DOHH2 (cell line): ENCODE measurements at regions not wholly inside any gene's neighbourhood (a gene's known extent, or its start where the extent isn't known, plus 50 kb on each side); places are given as distances from the start of the nearest gene placed in this dataset.
"Not testable (repeated sequence)": the region's sequence is repeated elsewhere in the genome, so short reads cannot be mapped to it uniquely, and the experiment has no call there.

Experiments
- H3F3A ChIP-seq: fragments of 200-600 bp; sonication (generic), shearing (Covaris generic); 2 replicates; pipeline ENCODE4 v1.6.0; 2016; ENCODE audit warnings: antibody characterized with exemption, mild to moderate bottlenecking; ENCODE audit not compliant: control insufficient read depth, insufficient read depth
- H3K27ac ChIP-seq: fragments of 200-600 bp; sonication (generic); 2 replicates; pipeline ENCODE4 v1.5.1; 2014; ENCODE audit warnings: low read depth, mild to moderate bottlenecking, low read length, moderate library complexity
- H3K27me3 ChIP-seq: fragments of 200-600 bp; sonication (generic); 2 replicates; pipeline ENCODE4 v1.6.1; 2014; ENCODE audit warnings: mild to moderate bottlenecking, low read length, mixed read lengths; ENCODE audit not compliant: control insufficient read depth
- H3K36me3 ChIP-seq: fragments of 200-600 bp; sonication (generic); 2 replicates; pipeline ENCODE4 v1.6.1; 2014; ENCODE audit warnings: mild to moderate bottlenecking, low read length, moderate library complexity, mixed read lengths; ENCODE audit not compliant: control insufficient read depth
- H3K4me1 ChIP-seq: fragments of 200-600 bp; sonication (generic); 2 replicates; pipeline ENCODE4 v1.6.1; 2014; ENCODE audit warnings: mild to moderate bottlenecking, low read length, mixed read lengths; ENCODE audit not compliant: control insufficient read depth
- H3K4me2 ChIP-seq: fragments of 200-600 bp; sonication (generic); 2 replicates; pipeline ENCODE4 v1.6.0; 2014; ENCODE audit warnings: mild to moderate bottlenecking, low read length, moderate library complexity
- H3K4me3 ChIP-seq: fragments of 200-600 bp; sonication (generic); 2 replicates; pipeline ENCODE4 v1.5.1; 2014; ENCODE audit warnings: mild to moderate bottlenecking, low read length, mixed read lengths
- H3K79me2 ChIP-seq: fragments of 200-600 bp; sonication (generic); 2 replicates; pipeline ENCODE4 v1.6.1; 2014; ENCODE audit warnings: mild to moderate bottlenecking, low read length, mixed read lengths; ENCODE audit not compliant: control insufficient read depth
- H3K9me2 ChIP-seq: fragments of 200-600 bp; sonication (generic); replicated peaks from 2 replicates; pipeline ENCODE4 v1.6.1; 2014; ENCODE audit warnings: mild to moderate bottlenecking, low read length, mixed read lengths; ENCODE audit not compliant: control insufficient read depth
- H3K9me3 ChIP-seq: fragments of 200-600 bp; sonication (generic); 2 replicates; pipeline ENCODE4 v1.6.1; 2014; ENCODE audit warnings: antibody characterized with exemption, low read length, mixed read lengths; ENCODE audit not compliant: control insufficient read depth, insufficient read depth
- H4K20me1 ChIP-seq: fragments of 200-600 bp; sonication (generic); 2 replicates; pipeline ENCODE4 v1.6.0; 2014; ENCODE audit warnings: low read depth, mild to moderate bottlenecking, antibody characterized with exemption, low read length, moderate library complexity; ENCODE audit not compliant: control insufficient read depth, insufficient read depth
- CTCF ChIP-seq: fragments of 200-600 bp; sonication (generic); IDR thresholded peaks from one replicate; pipeline ENCODE4 v1.5.1; 2014; ENCODE audit warnings: antibody characterized with exemption, mild to moderate bottlenecking, low read depth, low read length; ENCODE audit not compliant: poor library complexity, severe bottlenecking
- EZH2phosphoT487 ChIP-seq: fragments of 200-600 bp; sonication (generic); IDR thresholded peaks from 2 replicates; pipeline ENCODE4 v1.6.1; 2017; ENCODE audit warnings: borderline replicate concordance, mild to moderate bottlenecking, antibody characterized with exemption, low read length, moderate library complexity, mixed read lengths

DNA sequence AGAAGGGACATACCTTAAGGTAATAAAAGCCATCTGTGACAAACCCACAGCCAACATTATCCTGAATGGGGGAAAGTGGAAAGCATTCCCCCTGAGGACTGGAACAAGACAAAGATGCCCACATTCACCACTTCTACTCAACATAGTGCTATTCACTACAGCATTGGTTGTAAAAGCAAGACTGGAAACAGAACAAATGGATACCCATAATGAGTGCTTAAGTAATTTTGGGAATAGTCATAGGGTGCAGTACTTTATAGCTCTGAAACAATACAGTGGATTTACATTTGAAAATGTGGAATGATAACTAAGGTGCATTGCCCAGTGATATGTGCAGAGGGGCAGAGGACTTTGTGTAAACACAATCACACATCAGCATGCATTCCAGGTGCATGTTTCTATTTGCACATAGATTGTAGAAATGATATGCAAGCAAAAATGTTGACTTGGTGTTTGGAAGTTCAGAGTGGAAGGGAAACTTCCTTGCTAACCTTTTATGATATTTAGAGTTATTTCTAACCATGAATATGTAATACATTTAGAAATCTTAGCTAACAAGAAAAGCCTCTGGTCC lies 112.3 kb downstream of the IGLL1 start:
- Histone ChIP-seq H3K79me2 (no peaks in the 10 kb centered on the region), H4K20me1 (no peaks in the 10 kb centered on the region), H3K27ac (no peak overlapping the region), H3K36me3 (no peaks in the 10 kb centered on the region), H3K9me3 (no peaks in the 10 kb centered on the region), H3K4me3 (no peak overlapping the region), H3K4me1 (peaks cover 13% of the 10 kb centered on the region), H3K4me2 (no peak overlapping the region), H3K9me2 (no peaks in the 10 kb centered on the region), H3K27me3 (no peaks in the 10 kb centered on the region), H3F3A (no peaks in the 10 kb centered on the region)
- TF ChIP-seq EZH2phosphoT487 (no peak), CTCF (no peak)

DNA sequence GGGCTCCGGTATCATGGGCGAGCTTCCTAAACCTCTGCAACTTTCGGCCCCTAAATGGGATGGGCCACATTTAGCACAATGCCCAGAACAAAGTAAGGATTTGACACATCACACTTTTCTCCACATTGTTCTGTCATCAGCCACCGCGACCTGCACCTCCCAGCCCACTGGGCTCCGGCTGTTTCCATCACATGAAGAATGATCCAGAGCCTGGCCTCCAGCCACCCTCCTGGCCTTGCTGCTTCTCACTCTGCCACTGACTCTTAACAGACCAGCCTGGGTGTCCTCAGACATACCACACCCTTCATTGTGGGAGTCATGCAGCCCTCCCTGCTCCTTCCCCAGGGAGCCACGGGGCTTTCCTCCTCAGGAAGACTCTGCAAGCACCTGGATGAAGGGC lies 113.7 kb downstream of the IGLL1 start:
- Histone ChIP-seq H3K4me3 (no peak overlapping the region), H3K27me3 (peaks cover 4% of the 10 kb centered on the region; the same call in 1 of the 2 replicates), H3K36me3 (no peaks in the 10 kb centered on the region), H3K9me3 (no peaks in the 10 kb centered on the region), H3K27ac (no peak overlapping the region), H3K9me2 (no peaks in the 10 kb centered on the region), H3K79me2 (no peaks in the 10 kb centered on the region), H3K4me2 (no peak overlapping the region), H3F3A (no peaks in the 10 kb centered on the region), H4K20me1 (no peaks in the 10 kb centered on the region), H3K4me1 (no peaks in the 10 kb centered on the region)
- TF ChIP-seq EZH2phosphoT487 = no peak

GRCh38 chr22:23464796-23465195 lies 115.3 kb downstream of the IGLL1 start:
- not testable (repeated sequence) for H3K27ac ChIP-seq, H3K4me2 ChIP-seq, H3F3A ChIP-seq, H3K4me3 ChIP-seq, H3K36me3 ChIP-seq, H3K9me3 ChIP-seq, H4K20me1 ChIP-seq, H3K27me3 ChIP-seq, H3K79me2 ChIP-seq, H3K4me1 ChIP-seq, H3K9me2 ChIP-seq

GRCh38 chr22:23460517-23461031 lies 119.5 kb downstream of the IGLL1 start:
- H3K9me2 ChIP-seq, H3K79me2 ChIP-seq, H3K9me3 ChIP-seq, H3K27me3 ChIP-seq, H4K20me1 ChIP-seq, H3K27ac ChIP-seq, H3K4me1 ChIP-seq, H3K4me3 ChIP-seq, H3K4me2 ChIP-seq, H3K36me3 ChIP-seq, H3F3A ChIP-seq: not testable (repeated sequence)

- not testable (repeated sequence) for H3K9me3 ChIP-seq, H4K20me1 ChIP-seq, H3K4me2 ChIP-seq, H3K36me3 ChIP-seq, H3K4me1 ChIP-seq, H3K27me3 ChIP-seq, H3K4me3 ChIP-seq, H3F3A ChIP-seq, H3K9me2 ChIP-seq, H3K79me2 ChIP-seq, H3K27ac ChIP-seq
Observed at GRCh38 chr22:23459645-23460516, 120.2 kb downstream of the IGLL1 start.
